CD4-positive, alpha-beta T cell treated with Interleukin-4 for 1 hour (primary cell): ENCODE measurements at regions not wholly inside any gene's neighbourhood (a gene's known extent, or its start where the extent isn't known, plus 50 kb on each side); places are given as distances from the start of the nearest gene placed in this dataset.

Experiments
- DNase-seq, 2 donors: peaks; one replicate each; pipeline ENCODE4 v3.0.0-alpha.2; 2020 to 2022

- no peak for DNase-seq
Observed at GRCh38 chr2:45172142-45172541, 162.9 kb upstream of the SIX2 start.

GRCh38 chr2:45171136-45171501 is 161.9 kb upstream of the SIX2 start:
- no peak for DNase-seq

GRCh38 chr2:45170191-45171135 is 161.2 kb upstream of the SIX2 start:
- DNase-seq: no peak

- no peak for DNase-seq
Observed at GRCh38 chr2:45169339-45170190, 160.3 kb upstream of the SIX2 start.

- no peak for DNase-seq
Observed at GRCh38 chr2:45168711-45169338, 159.6 kb upstream of the SIX2 start.

GRCh38 chr2:45167920-45168629 is 158.8 kb upstream of the SIX2 start:
- DNase-seq: no peak

GRCh38 chr2:45166229-45166890 is 157.1 kb upstream of the SIX2 start:
- no peak for DNase-seq

GRCh38 chr2:45162711-45163110 is 153.5 kb upstream of the SIX2 start:
- DNase-seq: no peak

GRCh38 chr2:45156605-45157004 is 147.4 kb upstream of the SIX2 start:
- DNase-seq: no peak

GRCh38 chr2:45154606-45155155 is 145.4 kb upstream of the SIX2 start:
- no peak for DNase-seq

GRCh38 chr2:45154144-45154543 is 144.9 kb upstream of the SIX2 start:
- no peak for DNase-seq

GRCh38 chr2:45153121-45153520 is 143.9 kb upstream of the SIX2 start:
- DNase-seq: no peak

GRCh38 chr2:45152691-45153090 is 143.4 kb upstream of the SIX2 start:
- DNase-seq: no peak

GRCh38 chr2:45145073-45145899 is 136.0 kb upstream of the SIX2 start:
- DNase-seq: no peak

GRCh38 chr2:45141883-45142866 is 132.9 kb upstream of the SIX2 start:
- no peak for DNase-seq

- no peak for DNase-seq
Observed at GRCh38 chr2:45140675-45141074, 131.4 kb upstream of the SIX2 start.

GRCh38 chr2:45138904-45139303 is 129.7 kb upstream of the SIX2 start:
- no peak for DNase-seq

- no peak for DNase-seq
Observed at GRCh38 chr2:45137966-45138695, 128.9 kb upstream of the SIX2 start.

- DNase-seq: peak in 1 of 2 donors; percentile 26
Observed at GRCh38 chr2:45134726-45135125, 125.5 kb upstream of the SIX2 start.
